ENCODE measurements at regions not wholly inside any gene's neighbourhood (a gene's known extent, or its start where the extent isn't known, plus 50 kb on each side); places are given as distances from the start of the nearest gene placed in this dataset.

GRCh38 chr6:16003197-16003491 is 125.7 kb upstream of the MYLIP start:
- H3K9me3 ChIP-seq (ENCODE audit: control insufficient read depth, insufficient read depth, low read depth, low read length): no peaks in the 10 kb centered on the region
- H3K4me3 ChIP-seq (ENCODE audit: low read depth, low read length): no peak overlapping the region
- ChIA-PET CTCF (no interaction called here), POLR2A (no interaction called here)
- no peak overlapping the region for H3K27ac ChIP-seq (ENCODE audit: extremely low read depth, low read depth, low read length)
- H3K4me1 ChIP-seq (ENCODE audit: control insufficient read depth, insufficient read depth, low read length): no peaks in the 10 kb centered on the region
- TF ChIP-seq ZBTB20 (tag by site-specific recombination; IDR thresholded peaks at IDR 0.05) (no peak), ZBTB11 (tag by site-specific recombination; conservative IDR thresholded peaks at IDR 0.05; ENCODE audit: low read depth) (no peak), ZNF560 (tag by site-specific recombination; IDR thresholded peaks at IDR 0.05; ENCODE audit: borderline replicate concordance) (no peak), ZNF623 (tag by site-specific recombination; IDR thresholded peaks at IDR 0.05) (no peak), GLIS1 (tag by site-specific recombination; IDR thresholded peaks at IDR 0.05) (no peak), ZNF561 (tag by site-specific recombination; IDR thresholded peaks at IDR 0.05; ENCODE audit: borderline replicate concordance) (no peak), ZNF37A (tag by site-specific recombination; IDR thresholded peaks at IDR 0.05) (no peak), PRDM1 (tag by site-specific recombination; IDR thresholded peaks at IDR 0.05) (no peak), PATZ1 (tag by site-specific recombination; IDR thresholded peaks at IDR 0.05) (no peak), ZNF311 (tag by site-specific recombination; IDR thresholded peaks at IDR 0.05; ENCODE audit: borderline replicate concordance) (no peak), ZNF138 (tag by site-specific recombination; IDR thresholded peaks at IDR 0.05; ENCODE audit: borderline replicate concordance) (no peak)
- no peaks in the 10 kb centered on the region for H3K36me3 ChIP-seq (ENCODE audit: control insufficient read depth in 2 of 2, insufficient read depth in 1 of 2, low read length in 2 of 2)

- Histone ChIP-seq H3K4me1 (ENCODE audit: control insufficient read depth, insufficient read depth, low read length) (no peaks in the 10 kb centered on the region), H3K36me3 (ENCODE audit: control insufficient read depth in 2 of 2, insufficient read depth in 1 of 2, low read length in 2 of 2) (no peaks in the 10 kb centered on the region), H3K4me3 (ENCODE audit: low read depth, low read length) (no peak overlapping the region), H3K9me3 (ENCODE audit: control insufficient read depth, insufficient read depth, low read depth, low read length) (no peaks in the 10 kb centered on the region), H3K27ac (ENCODE audit: extremely low read depth, low read depth, low read length) (no peak overlapping the region)
- POLR2A ChIA-PET: no interaction called here
- no peak for TF ChIP-seq ZBTB10 (tag by site-specific recombination; IDR thresholded peaks at IDR 0.05)
- no peak for TF ChIP-seq ZNF2 (tag by site-specific recombination; IDR thresholded peaks at IDR 0.05)
- TF ChIP-seq ZNF560 (tag by site-specific recombination; IDR thresholded peaks at IDR 0.05; ENCODE audit: borderline replicate concordance): no peak
- TF ChIP-seq ZNF747 (tag by site-specific recombination; IDR thresholded peaks at IDR 0.05): no peak
- no peak for TF ChIP-seq ZEB2 (tag by site-specific recombination; IDR thresholded peaks at IDR 0.05)
- no peak for TF ChIP-seq ZBTB44 (tag by site-specific recombination; IDR thresholded peaks at IDR 0.05)
- no peak for TF ChIP-seq SP7 (tag by site-specific recombination; IDR thresholded peaks at IDR 0.05)
- no peak for TF ChIP-seq ZNF791 (tag by site-specific recombination; IDR thresholded peaks at IDR 0.05)
- TF ChIP-seq ZNF658 (tag by site-specific recombination; IDR thresholded peaks at IDR 0.05): no peak
- no peak for TF ChIP-seq ZNF664 (tag by site-specific recombination; IDR thresholded peaks at IDR 0.05)
- TF ChIP-seq ZNF174 (tag by site-specific recombination; IDR thresholded peaks at IDR 0.05): no peak
- TF ChIP-seq ZNF488 (tag by site-specific recombination; IDR thresholded peaks at IDR 0.05): no peak
- CTCF ChIA-PET: interaction anchor here (1.0 kb wide), 1 partner anchor 33 kb away, joined by 3 read pairs; no protein-coding TSS in a partner anchor
Measured at GRCh38 chr6:16002332-16003196, 126.3 kb upstream of the MYLIP start.
